Cardiac septum (tissue), 1 donor: ENCODE measurements at regions not wholly inside any gene's neighbourhood (a gene's known extent, or its start where the extent isn't known, plus 50 kb on each side); places are given as distances from the start of the nearest gene placed in this dataset.
"Not testable (repeated sequence)": the region's sequence is repeated elsewhere in the genome, so short reads cannot be mapped to it uniquely, and the experiment has no call there.

Experiments used
- DNase-seq: peaks from one replicate; pipeline ENCODE4 v3.0.0-alpha.2; 2020; ENCODE audit warnings: low spot score
- intact Hi-C: fragments of 100-400 bp; cut with DNase I; formaldehyde crosslinking; loops from one replicate; pipeline ENCODE4 v1.14.0; 2022
- donor health status: DM: no; HTN: no; CAD: no.

DNA sequence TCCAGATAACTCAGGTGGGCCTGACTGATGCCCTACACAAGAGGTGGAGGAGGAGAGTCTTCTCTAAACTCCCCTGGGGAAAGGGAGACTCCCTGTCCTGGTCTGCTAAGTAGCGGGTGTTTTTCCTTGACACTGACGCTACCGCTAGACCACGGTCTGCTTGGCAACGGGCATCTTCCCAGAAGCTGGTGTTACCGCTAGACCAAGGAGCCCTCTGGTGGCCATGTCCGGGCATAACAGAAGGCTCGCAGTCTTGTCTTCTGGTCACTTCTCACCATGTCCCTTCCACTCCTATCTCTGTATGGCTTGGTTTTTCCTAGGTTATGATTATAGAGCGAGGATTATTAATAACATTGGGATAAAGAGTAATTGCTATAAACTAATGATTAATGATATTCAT, 965.5 kb downstream of the TMEM121 start:
- DNase-seq = no peak
- intact Hi-C loops = no loop called here

DNA sequence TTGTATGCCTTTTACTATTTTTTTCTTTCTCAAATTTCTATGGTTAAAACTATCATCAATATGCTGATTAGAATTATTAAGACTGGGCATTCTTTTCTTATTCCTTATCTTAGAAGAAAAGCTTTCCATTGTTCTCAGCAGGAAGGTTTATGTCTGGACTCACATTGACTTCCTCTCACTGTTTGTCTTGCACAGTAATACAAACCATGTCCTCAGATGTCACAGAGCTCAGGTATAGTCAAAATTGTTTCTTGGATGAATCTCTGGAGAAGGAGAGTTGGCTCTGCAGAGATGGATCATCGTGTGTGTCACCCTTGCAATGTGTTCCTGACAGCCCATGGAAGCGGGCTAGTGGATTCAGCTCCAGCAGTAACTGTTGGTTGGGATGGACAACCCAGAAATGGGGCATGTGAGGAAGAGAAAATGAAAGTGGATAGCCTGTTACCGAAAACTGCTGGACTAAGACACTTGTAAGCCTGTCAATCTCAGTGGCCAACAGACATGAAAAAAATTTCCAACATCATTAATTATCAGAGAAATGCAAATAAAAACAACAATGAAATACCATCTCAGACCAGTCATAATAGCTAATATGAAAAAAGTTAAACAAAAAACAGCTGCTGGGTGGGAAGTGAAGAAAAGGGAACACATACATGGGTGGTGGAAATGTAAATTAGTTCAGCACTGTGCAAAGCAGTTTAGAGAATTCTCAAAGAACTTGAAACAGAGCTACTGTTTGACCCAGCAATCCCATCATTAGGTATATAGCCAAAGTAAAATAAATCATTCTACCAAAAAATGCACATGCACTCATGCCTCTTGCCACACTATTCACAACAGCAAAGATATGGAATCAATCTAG, 967.8 kb downstream of the TMEM121 start:
- intact Hi-C loops = no loop called here
- no peak for DNase-seq

DNA sequence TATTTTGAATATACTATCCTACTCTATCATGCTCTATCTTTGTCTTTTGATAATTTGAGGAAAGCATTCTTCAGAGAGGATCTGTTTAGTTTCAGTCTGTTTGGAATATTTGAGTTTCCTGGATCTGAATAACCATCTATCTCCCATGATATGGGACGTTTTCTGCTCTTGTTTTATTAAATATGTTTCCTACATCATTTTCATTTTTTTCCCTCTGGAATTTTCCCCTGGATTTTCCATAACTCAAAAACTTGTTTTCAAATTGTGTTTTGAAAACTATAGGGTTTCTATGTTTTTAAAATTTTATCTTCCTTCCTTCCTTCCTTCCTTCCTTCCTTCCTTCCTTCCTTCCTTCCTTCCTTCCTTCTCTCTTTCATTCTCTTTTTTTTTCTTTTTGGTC, 974.2 kb downstream of the TMEM121 start:
- intact Hi-C loops = no loop called here

DNA sequence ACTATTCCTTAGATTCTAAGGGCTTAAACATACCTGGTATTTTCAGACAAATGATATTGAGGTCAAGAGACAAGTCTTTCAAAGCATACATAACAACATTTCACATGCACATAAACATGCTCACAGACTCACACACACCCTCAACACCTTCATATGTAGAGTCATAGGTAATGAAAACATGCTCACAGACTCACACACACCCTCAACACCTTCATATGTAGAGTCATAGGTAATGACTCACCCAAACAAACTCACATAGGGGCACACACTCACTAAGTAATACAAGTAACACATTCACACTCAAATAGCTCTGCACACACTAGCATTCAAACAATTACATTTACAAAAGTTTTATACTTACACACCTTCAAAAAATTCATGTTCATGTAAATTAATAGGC, 975.5 kb downstream of the TMEM121 start:
- intact Hi-C loops = no loop called here
- no peak for DNase-seq

More for the DNA sequence above, 974.2 kb downstream of the TMEM121 start:
- no peak for DNase-seq

DNA sequence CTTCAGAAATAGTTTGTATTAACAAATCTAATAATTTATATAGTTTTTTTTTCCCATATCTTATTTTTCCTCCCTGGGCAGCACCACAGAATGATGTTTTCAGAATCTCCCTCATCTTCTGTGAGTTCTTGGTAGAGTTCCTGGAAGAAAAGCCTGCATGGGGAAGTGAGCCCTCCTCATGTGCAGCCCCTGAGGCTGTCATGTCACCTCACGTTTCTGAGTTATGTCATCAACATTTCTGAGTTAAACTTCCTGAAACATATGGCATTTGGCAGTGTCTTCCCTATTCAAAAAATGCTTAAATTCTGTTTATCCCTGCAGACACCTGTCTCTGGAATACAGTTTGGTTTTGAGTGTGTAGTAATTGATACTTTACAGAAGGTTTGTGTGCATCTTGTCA, 979.0 kb downstream of the TMEM121 start:
- intact Hi-C loops = no loop called here
- no peak for DNase-seq

DNA sequence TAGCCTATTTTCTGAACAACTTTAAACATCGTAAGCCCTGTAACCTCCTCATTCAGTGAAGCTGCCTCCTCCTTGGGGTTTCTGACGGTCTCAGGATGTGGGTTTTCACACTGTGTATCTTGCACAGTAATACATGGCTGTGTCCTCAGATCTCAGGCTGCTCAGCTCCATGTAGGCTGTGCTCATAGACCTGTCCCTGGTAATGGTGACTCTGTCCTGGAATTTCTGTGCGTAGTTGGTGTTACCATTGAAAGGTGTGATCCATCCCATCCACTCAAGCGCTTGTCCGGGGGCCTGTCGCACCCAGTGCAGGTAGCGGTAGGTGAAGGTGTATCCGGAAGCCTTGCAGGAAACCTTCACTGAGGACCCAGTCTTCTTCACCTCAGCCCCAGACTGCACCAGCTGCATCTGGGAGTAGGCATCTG, 980.5 kb downstream of the TMEM121 start:
- no peak for DNase-seq
- intact Hi-C loops = no loop called here

DNA sequence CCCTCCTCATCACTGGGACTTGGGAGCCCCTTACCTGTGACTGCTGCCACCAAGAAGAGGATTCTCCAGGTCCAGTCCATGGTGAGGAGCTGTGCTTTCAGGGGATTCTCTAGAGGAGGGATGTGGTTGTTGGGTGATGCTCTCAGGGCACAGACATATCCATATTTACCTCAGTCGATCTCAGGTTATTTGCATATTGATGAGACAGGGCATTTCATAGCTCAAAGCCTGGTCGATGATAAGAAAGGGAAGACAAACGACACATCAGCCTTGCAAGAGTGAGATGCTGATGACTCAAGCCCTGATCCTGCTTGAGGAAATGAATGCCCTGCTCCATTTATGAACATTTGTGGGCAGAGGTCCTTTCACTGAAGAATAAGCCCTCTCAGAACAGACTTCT, 981.0 kb downstream of the TMEM121 start:
- no peak for DNase-seq
- intact Hi-C loops = no loop called here

DNA sequence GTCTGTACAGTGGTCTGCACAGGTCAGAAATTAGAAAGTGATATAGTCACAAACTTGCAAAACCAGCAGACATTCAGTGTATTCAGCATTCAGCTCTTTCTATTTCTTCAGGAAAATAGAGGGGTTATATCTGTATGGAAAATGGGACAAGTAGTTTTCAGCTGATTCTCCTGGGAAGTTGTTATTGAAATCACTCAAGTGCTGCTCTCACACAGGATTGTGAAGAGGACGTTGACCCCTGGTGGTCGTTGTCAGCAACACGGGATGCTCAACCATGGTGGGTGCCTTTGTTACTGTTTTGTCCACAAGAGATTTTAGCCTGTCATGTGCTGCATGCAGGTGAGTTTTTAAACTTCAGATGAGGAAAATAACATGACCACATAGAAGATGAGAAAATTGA, 981.8 kb downstream of the TMEM121 start:
- no peak for DNase-seq
- intact Hi-C loops = no loop called here

DNA sequence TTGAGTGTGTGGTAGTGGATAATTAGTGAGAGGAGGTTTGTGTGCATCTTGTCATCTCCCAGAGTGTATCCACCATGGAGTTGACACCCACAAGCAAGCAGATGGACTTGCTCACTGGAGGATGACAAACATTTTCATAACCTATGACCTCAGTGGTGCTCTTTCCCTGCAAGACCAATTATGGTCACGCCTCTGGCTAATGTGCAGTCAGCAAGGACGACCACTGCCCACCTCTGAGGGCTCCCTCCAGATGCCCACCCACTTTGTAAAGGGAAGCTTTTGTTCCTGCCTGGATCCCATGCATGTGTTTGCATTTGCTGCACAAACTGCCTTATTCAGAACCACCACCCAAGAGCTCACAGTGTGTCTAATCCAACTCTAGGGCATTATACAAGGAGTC, 982.8 kb downstream of the TMEM121 start:
- intact Hi-C loops = no loop called here
- no peak for DNase-seq

DNA sequence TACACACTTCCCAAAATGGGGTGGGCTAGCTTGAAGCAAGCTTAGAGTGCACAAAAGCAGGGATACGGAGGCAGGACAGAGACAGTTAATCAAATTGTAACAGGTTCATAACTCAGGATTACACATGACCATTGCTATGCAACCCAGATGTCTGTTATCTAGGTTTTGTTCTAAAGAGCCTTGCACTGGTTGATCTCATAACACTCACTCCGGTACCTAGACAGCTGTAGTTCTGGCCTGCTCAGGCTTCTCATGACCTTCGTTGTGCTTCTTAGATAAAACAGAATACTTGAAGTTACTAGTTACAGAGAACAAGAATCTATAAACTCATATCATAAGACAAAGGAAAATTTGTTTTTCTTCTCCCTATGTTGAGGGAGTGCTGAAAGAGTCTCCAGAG, 983.4 kb downstream of the TMEM121 start:
- intact Hi-C loops = no loop called here
- no peak for DNase-seq

DNA sequence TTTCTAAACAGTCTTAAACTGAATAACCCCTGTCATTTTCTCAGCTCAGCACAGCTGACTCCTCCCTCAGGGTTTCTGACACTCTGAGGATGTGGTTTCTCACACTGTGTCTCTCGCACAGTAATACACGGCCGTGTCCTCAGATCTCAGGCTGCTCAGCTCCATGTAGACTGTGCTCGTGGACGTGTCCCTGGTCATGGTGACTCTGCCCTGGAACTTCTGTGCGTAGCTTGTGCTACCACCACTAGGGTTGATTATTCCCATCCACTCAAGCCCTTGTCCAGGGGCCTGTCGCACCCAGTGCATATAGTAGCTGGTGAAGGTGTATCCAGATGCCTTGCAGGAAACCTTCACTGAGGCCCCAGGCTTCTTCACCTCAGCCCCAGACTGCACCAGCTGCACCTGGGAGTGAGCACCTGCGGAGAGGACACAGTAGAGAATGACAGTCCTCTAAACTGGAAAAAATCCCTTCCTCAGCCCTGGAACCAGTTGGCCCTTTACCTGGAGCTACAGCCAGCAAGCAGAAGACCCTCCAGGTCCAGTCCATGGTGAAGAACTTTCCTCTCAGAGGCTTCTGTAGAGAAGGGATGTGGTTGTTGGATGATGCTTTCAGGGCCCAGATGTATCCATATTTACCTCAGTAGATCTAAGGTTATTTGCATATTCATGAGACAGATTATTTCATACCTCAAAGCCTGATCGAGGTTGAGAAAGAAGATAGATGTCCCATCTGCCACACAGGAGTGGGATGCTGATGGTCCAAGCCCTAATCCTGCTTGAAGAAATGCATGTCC, 984.8 kb downstream of the TMEM121 start:
- no peak for DNase-seq
- intact Hi-C loops = no loop called here

DNA sequence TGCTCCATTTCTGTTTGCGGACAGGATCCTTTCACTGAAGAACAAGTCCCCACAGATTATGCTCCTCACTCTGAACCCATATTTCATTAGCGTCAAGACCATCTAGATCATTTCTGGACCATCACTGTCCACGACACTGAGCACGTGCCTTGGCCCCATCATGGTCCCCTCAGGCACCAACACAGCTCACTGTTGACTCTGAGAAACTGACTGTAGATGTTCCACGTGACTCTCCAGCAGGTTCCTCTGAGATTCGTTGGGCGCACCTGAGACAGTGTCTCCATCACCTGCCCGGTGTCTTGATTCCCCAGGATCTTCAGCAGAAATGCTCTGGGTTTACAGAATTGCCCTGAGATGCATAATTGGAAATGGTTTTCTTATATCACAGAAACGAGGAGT, 985.4 kb downstream of the TMEM121 start:
- intact Hi-C loops = no loop called here

DNA sequence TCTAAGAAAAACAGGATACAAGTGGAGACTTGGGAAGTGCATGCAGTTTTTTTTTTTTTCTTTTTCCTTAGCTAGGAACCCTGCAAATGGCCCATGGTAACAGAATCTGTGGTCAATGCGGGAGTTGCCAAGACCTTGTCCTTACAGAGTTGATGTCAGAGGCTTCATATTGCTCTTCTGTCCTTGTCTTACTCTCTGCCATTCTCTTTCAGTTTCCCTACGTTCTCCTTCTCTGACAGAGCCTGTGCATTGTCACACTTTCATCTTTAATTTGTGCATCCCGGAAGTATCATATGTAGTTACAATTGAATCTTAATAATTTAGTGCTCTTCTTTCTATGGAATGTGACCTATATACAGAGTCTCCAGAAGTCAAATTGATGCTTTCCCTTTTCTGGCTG, 986.9 kb downstream of the TMEM121 start:
- DNase-seq = no peak
- intact Hi-C loops = no loop called here

More for the DNA sequence above, 985.4 kb downstream of the TMEM121 start:
- no peak for DNase-seq

DNA sequence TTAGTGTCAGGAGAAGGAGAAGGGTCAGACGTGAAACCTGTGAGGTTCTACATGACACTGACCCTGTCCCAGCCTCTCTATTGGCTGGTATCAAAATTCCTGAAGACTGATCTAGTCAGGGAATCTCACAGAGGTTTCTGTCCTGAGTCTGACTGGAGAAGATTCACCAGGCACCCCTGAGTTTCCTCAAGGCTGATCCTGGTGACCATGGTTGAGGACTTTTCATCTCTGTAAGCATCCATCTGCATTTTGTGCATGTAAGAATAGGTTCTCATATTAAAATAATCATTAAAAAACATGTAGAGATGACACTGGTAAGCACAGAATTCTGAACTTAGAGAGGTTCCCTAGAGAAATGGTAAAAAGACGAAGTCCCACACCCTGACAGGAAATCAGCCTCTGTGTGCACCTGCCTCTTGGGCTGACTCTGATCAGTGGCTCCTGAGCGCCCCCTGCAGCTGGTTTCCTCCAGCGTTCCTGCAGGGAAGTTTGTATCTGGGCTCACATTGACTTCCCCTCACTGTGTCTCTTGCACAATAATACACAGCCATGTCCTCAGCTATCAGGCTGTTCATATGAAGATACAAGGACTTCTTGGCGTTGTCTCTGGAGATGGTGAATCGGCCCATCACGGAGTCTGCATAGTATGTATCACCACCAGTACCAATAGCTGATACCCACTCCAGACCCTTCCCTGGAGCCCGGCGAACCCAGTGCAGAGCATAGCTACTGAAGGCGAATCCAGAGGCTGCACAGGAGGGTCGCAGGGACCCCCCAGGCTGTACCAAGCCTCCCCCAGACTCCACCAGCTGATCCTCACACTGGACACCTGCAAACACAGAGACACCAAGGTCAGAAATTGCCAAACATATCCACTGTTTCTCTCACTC, 991.9 kb downstream of the TMEM121 start:
- intact Hi-C loops = no loop called here
- no peak for DNase-seq

DNA sequence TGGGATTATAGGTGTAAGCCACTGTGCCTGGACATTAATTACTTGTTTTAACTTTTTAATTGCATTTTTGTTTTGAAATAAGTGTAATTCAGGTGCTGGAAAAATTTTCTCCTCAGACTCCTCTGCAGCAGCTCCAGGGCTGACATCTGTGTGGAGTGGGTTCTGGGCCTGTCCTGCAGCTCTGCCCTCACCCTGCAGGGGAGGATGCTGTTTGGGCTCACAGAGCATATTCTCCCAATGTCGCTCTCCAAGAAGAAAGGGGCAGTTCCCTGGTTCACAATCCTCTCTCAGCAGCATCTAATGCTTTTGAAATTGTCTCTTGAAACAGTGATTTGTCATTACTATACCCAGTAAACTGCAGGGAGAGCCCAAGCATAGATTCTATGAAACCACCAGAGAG, 995.7 kb downstream of the TMEM121 start:
- intact Hi-C loops = not testable (repeated sequence)

DNA sequence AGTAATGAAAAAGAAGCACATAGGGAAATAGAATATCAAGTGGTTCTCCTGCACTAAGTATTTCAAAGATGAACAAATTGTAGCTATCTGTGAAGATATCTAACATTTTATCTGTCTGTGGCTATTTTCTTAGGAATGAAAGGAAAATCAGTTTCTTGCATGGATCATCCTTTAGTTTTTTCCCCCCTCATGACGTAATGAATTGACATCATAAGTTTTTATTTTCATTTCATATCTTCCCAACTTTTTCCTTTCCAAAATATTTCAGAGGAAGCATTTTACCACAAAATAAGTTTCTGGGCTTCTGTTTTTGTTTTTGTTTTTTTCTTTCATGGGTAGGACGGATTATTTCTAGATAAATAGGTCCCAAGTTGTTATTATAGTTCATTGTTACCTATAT, 996.6 kb downstream of the TMEM121 start:
- DNase-seq = no peak
- intact Hi-C loops = no loop called here

More for the DNA sequence above, 995.7 kb downstream of the TMEM121 start:
- not testable (repeated sequence) for DNase-seq

DNA sequence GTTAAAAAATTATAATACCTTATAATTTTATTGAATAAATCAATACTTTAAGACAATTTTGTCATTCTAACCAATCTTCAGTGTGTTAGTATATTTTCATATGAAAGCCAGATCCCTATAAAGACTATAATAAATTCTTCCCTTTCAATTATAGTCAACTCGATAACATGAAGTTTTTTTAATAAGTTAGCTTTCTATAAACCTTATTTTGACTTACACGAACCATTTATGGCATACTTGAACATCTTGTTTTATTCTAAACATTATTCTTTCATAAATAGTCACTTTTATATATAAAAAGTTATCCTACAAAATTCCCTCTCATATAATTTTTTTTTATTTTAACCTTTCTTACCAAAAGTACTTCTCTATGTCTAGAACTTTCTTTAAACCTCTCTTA, 1002.3 kb downstream of the TMEM121 start:
- intact Hi-C loops = no loop called here
- no peak for DNase-seq

DNA sequence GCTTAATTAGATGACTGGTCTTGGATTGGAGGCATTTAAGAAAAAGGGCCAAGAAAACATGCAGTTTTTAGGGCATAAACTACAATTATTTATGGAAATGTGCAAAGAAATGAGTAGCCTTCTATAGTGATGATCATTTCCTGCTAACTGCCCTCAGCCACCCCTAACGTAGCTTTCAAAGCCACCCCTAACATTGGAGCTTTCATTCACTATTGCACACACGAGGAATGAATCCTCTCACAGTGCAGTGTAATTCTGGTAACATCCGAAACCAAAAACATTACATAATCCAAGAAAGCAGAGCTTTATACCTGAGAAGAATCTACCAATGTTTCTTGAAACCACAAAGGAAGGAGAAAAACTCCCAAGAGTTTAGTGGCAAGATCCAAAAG, 1003.6 kb downstream of the TMEM121 start:
- DNase-seq = no peak
- intact Hi-C loops = no loop called here

DNA sequence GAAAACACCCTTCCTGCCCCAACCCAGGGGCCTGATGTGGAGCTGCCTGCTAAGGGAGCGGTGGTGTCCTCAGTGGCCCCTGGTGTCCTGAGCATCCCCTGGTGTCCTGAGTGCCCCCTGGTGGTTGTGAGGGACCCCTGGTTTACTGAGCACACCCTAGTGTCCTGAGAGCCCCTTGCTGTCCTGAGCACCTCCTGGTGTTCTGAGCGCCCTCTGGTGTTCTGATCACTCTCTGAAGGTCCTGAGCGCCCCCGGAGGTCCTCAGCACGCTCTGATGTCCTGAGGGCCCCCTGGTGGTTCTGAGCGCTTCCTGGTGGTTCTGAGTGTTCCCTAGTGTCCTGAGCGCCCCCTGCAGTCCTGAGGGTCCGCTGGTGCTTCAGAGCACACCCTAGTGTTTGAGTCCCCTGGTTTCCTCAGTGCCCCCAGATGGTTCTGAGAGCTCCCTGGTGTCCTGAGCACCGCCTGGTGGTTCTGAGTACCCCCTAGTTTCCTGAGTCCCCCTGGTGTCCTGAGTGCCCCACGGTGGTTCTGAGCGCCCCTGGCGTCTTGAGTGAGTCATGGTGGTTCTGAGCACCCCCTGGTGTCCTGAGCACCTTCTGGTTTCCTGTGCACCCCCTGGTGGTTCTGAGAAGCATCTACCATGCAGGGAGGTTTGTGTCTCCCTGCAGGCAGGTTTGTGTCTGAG, 1004.2 kb downstream of the TMEM121 start:
- intact Hi-C loops = no loop called here
- no peak for DNase-seq
